GM12865 (cell line): ENCODE measurements at regions not wholly inside any gene's neighbourhood (a gene's known extent, or its start where the extent isn't known, plus 50 kb on each side); places are given as distances from the start of the nearest gene placed in this dataset.

Experiments
- DNase-seq: peaks from one replicate; pipeline ENCODE4 v3.0.0; 2010; ENCODE audit warnings: low read depth
- H3K4me3 ChIP-seq: 2 replicates; pipeline ENCODE4 v1.5.1; 2011; ENCODE audit warnings: mild to moderate bottlenecking, low read depth, low read length, control low read depth
- TF ChIP-seq, protein P1 (sequence below): IDR thresholded peaks from 2 replicates; pipeline ENCODE4 v1.5.1; 2011; ENCODE audit warnings: low read length, control low read depth, low read depth, inconsistent platforms; ENCODE audit not compliant: insufficient read depth; ENCODE audit errors: missing control alignments

DNA sequence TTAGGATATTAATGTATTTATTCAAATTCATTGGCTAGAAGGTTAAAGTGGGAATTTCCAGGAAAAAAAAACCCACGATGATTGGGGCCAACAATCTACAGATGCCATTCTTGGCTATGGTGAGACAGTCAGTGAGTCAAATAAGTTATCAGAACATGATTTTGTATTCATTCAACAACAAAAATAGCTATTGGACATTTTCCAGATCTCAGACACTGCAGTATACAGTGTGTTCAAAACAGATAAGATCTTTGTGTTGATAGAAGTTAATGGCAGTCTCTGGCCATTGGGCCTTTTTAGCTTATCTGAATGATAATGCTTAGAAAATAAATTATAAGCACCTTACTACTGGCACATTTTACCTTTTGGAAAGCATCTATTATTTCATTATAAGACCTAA lies 547.7 kb downstream of the MAT2B start:
- no peak for DNase-seq
- TF ChIP-seq, protein P1, sequence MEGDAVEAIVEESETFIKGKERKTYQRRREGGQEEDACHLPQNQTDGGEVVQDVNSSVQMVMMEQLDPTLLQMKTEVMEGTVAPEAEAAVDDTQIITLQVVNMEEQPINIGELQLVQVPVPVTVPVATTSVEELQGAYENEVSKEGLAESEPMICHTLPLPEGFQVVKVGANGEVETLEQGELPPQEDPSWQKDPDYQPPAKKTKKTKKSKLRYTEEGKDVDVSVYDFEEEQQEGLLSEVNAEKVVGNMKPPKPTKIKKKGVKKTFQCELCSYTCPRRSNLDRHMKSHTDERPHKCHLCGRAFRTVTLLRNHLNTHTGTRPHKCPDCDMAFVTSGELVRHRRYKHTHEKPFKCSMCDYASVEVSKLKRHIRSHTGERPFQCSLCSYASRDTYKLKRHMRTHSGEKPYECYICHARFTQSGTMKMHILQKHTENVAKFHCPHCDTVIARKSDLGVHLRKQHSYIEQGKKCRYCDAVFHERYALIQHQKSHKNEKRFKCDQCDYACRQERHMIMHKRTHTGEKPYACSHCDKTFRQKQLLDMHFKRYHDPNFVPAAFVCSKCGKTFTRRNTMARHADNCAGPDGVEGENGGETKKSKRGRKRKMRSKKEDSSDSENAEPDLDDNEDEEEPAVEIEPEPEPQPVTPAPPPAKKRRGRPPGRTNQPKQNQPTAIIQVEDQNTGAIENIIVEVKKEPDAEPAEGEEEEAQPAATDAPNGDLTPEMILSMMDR = no peak
- H3K4me3 ChIP-seq = no peak overlapping the region

DNA sequence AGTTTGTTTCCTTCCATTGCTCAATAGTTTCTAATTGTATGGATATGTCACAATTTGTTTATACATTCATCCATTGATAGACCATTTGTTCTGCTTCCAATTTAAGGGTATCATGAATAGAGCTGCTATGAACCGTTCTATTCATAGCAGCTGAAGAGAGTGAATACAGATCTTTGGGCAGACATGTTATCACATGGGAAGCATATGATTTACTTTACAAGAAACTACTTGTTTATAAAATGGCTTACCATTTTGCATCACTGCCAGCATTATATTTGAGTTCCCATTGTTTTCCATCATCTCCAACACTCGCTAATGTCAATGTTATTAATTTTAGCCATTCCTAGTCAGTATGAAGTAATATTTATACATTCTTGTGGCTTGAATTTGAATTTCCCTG lies 549.0 kb downstream of the MAT2B start:
- no peak overlapping the region for H3K4me3 ChIP-seq
- TF ChIP-seq, protein P1 = no peak
- no peak for DNase-seq

DNA sequence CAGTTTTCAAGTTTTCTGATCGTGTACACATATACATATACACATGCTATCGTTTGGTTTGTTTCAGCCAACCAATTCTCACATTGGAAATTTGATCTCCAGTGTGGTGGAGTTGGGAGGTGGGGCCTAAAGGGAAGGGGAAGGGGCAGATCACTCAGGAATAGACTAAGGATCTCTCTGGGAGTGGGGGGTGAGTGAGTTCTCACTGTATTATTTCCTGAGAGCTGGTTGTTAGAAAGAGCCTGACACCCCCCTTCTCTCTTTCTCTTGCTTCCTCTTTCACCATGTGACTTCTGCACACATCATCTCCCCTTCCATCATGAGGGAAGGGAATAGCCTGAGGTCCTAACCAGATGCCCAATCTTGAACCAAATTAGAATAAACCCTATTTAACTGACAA lies 551.7 kb downstream of the MAT2B start:
- TF ChIP-seq, protein P1 = no peak
- DNase-seq = no peak
- no peak overlapping the region for H3K4me3 ChIP-seq

DNA sequence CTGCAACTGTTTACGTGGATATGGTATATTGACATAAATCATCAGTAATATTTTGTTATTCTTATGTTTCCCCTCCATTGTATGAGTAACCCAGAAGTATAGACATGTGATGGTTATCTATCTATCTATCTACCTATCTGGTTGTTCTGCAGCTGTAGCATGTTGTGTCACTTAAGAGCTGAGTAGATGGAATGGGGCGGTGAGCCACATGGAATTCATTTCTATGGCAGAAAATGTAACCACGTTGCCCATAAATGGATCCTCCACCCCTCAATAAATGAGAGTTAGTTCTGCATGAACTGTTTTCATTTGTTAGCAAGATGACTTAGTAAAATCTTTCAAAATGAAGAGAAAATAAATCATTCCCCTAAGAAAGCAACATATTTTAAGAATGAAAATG lies 553.2 kb downstream of the MAT2B start:
- no peak for DNase-seq
- TF ChIP-seq, protein P1 = no peak
- no peak overlapping the region for H3K4me3 ChIP-seq

DNA sequence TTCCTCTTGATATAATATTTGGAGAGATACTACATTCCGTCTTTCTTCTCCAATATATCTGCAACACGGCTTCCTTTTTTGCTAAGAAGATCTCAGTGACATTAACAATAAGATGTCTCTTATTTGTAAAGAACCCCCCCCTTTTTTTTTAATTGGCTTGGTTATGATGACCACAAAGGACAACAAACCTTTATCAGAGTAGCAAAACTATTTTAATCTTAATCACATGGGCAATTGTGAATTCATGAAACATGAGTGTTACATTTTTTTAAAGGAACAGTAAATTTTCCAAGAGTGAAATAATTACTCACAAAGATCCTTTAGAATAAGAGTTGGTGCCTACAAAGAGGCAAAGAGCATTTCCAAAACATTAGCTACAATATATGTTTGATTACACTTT lies 554.1 kb downstream of the MAT2B start:
- no peak for DNase-seq
- TF ChIP-seq, protein P1 = no peak
- H3K4me3 ChIP-seq = no peak overlapping the region

DNA sequence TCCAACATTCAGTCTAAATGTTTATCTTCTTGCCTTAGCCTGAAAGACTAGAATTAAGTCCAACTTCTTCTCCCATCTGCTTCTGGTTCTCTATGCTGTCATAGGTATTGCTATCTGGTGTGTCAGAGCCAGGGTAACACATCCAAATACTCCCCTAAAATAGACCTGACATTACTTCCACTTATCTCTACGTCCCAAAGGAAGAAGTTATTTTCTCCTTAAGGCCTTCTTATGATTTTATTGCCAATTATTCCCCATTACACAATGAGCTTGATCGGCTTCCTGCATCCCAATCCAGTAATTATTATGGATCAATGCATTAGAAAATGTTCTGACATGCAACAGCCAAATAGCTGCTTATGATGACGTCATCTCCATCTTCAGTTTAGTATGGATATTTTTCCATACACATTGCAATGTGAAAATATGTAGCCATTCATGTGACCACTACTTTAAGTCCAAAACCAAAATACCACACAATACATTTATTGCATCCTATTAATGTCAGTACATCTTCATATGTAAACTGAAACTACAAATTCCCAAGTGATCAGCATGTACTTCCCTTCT lies 555.5 kb downstream of the MAT2B start:
- TF ChIP-seq, protein P1 = no peak
- DNase-seq = no peak

DNA sequence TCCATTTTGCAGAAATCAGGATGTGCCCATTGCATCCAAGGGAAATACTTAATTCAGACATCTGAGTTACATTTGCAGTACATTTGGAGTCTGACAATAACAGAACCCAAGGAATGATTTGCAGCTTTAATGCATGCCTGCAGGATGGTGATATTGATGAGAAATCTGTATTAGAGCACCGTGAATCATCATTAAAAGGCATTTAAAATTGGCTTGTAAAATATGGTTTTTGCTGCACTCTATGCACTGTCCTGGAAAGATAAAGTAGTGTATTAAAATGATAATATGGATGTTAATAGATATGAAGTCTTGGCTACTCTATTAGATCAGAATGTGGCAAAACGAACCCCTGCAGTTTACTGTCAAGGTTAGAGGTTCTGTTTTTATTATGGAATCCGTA lies 556.9 kb downstream of the MAT2B start:
- no peak for DNase-seq
- TF ChIP-seq, protein P1 = no peak
- no peak overlapping the region for H3K4me3 ChIP-seq

More for the DNA sequence above, 555.5 kb downstream of the MAT2B start:
- H3K4me3 ChIP-seq = no peak overlapping the region
